Thyroid gland (tissue), 4 donors: ENCODE measurements at regions not wholly inside any gene's neighbourhood (a gene's known extent, or its start where the extent isn't known, plus 50 kb on each side); places are given as distances from the start of the nearest gene placed in this dataset.

Experiments used
- DNase-seq, 2 donors: peaks; one replicate each; pipeline ENCODE4 v3.0.0-alpha.2; 2019
- H3K27ac ChIP-seq, 3 donors: fragments of 200-600 bp; sonication (generic); 1 replicate in 2 of 3; 2 replicates in 1 of 3; pipeline ENCODE4 v1.5.1; 2016 to 2019; ENCODE audit warnings: mild to moderate bottlenecking in 1 of 3, moderate library complexity in 1 of 3
- H3K27me3 ChIP-seq: fragments of 200-600 bp; sonication (generic); one replicate; pipeline ENCODE4 v1.5.1; 2019
- H3K36me3 ChIP-seq, 2 donors: fragments of 200-600 bp; sonication (generic); one replicate each; pipeline ENCODE4 v1.5.1; 2016 to 2019
- H3K4me1 ChIP-seq, 2 donors: fragments of 200-600 bp; sonication (generic); one replicate each; pipeline ENCODE4 v1.5.1; 2017 to 2019
- H3K4me3 ChIP-seq, 3 donors: fragments of 200-600 bp; sonication (generic); replicated peaks in 1 of 3; 1 replicate in 2 of 3; 2 replicates in 1 of 3; pipeline ENCODE4 v1.5.1; 2016; ENCODE audit warnings: mild to moderate bottlenecking in 1 of 3
- H3K9me3 ChIP-seq: fragments of 200-600 bp; sonication (generic); one replicate; pipeline ENCODE4 v1.5.1; 2017
- POLR2A ChIP-seq, 2 donors: fragments of 450-650 bp; IDR thresholded peaks; one replicate each; pipeline ENCODE4 v1.6.1; 2017; ENCODE audit warnings: antibody characterized with exemption in 2 of 2, mild to moderate bottlenecking in 2 of 2, moderate library complexity in 1 of 2
- WGBS, 2 donors: methylation state at CpG; one replicate each; pipeline ENCODE4 v1.1.5; 2017; 5-methylcytosine and 5-hydroxymethylcytosine counted together
- intact Hi-C: fragments of 100-400 bp; cut with DNase I; formaldehyde crosslinking; loops from one replicate; pipeline ENCODE4 v1.15.1; 2023
- TF ChIP-seq, protein P1 (sequence below), 6 experiments: fragments of 200-600 bp in 3 of 6; fragments of 450-650 bp in 3 of 6; sonication (generic) in 3 of 6; IDR thresholded peaks; one replicate each; pipeline ENCODE4 v1.5.1; 2016 to 2019; ENCODE audit warnings: antibody characterized with exemption in 6 of 6, mild to moderate bottlenecking in 2 of 6, inconsistent platforms in 1 of 6, moderate library complexity in 1 of 6

DNA sequence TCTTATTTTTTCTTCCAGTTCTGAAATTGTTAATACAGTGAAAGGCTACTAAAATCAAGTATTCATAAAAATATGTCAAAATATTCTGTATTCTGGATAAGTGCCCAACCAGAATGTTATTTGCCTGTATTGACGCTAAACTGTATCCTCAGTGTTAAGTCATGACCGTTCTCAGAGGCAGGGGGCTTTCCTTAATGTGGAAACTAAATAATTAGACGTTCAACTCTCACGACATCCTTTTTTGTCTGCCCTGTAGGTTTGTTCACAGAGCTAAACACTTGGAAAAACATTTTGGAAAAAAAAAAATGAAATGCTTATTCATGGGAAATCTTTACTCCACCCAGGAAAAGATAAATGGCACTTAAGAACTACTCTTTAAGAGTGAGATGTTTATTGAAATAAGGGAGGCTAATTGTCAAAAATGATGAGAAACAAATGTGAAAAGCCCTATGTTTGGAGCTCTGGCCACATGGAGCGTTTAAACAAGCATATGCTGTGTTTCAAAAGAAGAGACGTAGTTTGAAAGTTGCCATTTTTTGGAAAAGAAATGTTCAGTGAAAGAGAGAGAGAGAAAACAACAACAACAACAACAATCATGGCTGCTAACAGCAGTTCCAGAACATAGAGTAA is 453.1 kb upstream of the MARCKS start:
- 79 to 89% methylated on average over 6 of the region's 6 CpGs for WGBS, 2 donors
- intact Hi-C loops, result no loop called here
- Histone ChIP-seq H3K4me3 (no peak overlapping the region), H3K9me3 (no peaks in the 10 kb centered on the region), H3K27me3 (no peaks in the 10 kb centered on the region), H3K27ac (no peak overlapping the region), H3K4me1 (no peaks in the 10 kb centered on the region), H3K36me3 (no peaks in the 10 kb centered on the region)
- DNase-seq, result no peak
- no peak for TF ChIP-seq POLR2A (IDR thresholded peaks at IDR 0.05)

DNA sequence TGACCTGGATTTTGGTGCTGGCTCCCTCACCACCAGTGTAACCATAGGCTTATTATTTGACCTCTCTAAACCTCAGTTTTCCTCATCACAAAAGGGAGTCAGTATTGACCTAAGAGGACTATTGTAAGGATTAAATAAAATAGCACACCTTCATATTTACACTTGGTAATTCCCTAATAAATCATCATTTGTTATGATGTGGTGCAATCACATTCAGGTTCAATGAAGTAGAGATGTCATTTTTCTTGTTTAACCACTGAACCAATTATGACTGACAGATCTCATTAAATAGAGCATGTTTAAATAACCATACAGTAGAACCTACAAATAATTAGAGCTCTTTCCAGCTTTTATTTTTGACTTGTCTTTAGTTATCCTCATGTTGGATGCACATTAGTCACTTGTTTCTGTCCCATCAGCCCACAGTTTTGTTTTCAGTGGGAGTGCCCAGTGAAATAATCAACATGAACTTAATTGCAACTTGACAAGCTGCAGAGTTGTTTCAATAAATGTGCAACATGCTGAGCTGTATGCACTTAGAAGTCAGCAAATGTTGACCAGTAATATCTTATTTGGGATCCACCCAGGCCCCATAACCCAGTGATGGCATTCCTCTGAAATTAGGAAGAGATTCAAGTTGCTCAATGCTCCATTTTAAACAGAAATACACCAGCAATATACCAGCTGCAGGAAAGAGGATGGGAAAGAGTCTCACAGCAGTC is 451.7 kb upstream of the MARCKS start:
- TF ChIP-seq POLR2A (IDR thresholded peaks at IDR 0.05), result no peak
- TF ChIP-seq, protein P1, sequence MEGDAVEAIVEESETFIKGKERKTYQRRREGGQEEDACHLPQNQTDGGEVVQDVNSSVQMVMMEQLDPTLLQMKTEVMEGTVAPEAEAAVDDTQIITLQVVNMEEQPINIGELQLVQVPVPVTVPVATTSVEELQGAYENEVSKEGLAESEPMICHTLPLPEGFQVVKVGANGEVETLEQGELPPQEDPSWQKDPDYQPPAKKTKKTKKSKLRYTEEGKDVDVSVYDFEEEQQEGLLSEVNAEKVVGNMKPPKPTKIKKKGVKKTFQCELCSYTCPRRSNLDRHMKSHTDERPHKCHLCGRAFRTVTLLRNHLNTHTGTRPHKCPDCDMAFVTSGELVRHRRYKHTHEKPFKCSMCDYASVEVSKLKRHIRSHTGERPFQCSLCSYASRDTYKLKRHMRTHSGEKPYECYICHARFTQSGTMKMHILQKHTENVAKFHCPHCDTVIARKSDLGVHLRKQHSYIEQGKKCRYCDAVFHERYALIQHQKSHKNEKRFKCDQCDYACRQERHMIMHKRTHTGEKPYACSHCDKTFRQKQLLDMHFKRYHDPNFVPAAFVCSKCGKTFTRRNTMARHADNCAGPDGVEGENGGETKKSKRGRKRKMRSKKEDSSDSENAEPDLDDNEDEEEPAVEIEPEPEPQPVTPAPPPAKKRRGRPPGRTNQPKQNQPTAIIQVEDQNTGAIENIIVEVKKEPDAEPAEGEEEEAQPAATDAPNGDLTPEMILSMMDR (IDR thresholded peaks at IDR 0.05), result no peak
- Histone ChIP-seq H3K4me1 (no peaks in the 10 kb centered on the region), H3K4me3 (no peak overlapping the region), H3K36me3 (no peaks in the 10 kb centered on the region), H3K27ac (no peak overlapping the region), H3K9me3 (no peaks in the 10 kb centered on the region), H3K27me3 (no peaks in the 10 kb centered on the region)
- no peak for DNase-seq
- intact Hi-C loops, result no loop called here

DNA sequence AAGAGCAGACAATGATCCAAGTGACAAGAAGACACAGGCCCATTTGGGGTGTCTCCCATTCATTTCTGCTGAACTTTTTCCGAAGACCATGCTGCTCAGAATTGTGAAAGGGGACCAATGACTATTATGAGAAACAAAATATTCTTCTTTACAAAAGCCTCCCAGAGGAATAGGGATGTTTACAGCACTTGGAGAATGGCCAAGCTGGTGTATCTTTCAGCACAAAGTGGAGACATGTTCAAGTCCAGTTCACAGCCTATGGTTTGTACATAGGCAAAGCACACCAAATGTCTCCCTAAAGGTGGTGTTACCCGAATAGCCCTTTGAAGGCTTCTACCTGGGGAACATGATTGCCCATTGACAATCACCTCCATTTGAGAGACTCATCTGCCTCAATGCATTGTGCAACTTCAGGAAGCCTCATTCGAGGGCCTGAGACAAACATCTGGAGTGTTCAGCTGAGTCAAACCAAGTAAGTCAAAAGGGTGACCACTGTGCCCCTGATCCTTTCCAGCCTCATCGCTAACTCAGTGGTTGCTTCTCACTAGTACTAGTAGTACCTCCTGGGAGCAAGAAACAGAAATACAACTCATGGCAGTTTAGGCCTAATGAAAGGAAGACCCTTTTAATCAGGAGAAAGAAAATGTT is 451.0 kb upstream of the MARCKS start:
- Histone ChIP-seq H3K36me3 (no peaks in the 10 kb centered on the region), H3K4me3 (no peak overlapping the region), H3K27ac (no peak overlapping the region), H3K9me3 (no peaks in the 10 kb centered on the region), H3K4me1 (no peaks in the 10 kb centered on the region), H3K27me3 (no peaks in the 10 kb centered on the region)
- WGBS, 2 donors, result 83 to 86% methylated on average over 4 of the region's 4 CpGs
- DNase-seq, result no peak
- intact Hi-C loops, result no loop called here
- TF ChIP-seq POLR2A (IDR thresholded peaks at IDR 0.05), result no peak
- TF ChIP-seq, protein P1 (IDR thresholded peaks at IDR 0.05), result no peak

DNA sequence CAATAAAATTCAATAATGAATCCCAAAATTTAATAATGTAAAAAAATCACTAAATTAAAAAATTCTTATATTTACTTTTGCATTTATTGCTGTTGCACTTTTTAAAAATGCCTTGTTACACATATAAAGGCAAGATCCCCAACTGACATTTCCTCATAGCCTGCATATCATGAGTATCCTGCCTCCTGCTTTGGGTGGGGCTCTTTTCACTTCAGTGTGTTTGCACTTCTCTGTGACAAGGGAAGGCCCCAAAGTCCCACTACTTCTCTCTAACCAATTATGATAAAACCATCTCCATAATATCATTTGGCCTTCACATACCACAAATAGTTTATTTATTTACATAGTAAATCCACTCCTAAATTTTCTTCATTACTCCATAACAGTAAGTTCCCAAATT is 446.1 kb upstream of the MARCKS start:
- H3K27me3 ChIP-seq, result no peaks in the 10 kb centered on the region
- no peaks in the 10 kb centered on the region for H3K4me1 ChIP-seq
- no peak for DNase-seq
- no peaks in the 10 kb centered on the region for H3K9me3 ChIP-seq
- H3K4me3 ChIP-seq, result no peak overlapping the region
- intact Hi-C loops, result no loop called here
- TF ChIP-seq POLR2A (IDR thresholded peaks at IDR 0.05), result no peak
- TF ChIP-seq, protein P1 (IDR thresholded peaks at IDR 0.05), result no peak
- no peak overlapping the region for H3K27ac ChIP-seq
- H3K36me3 ChIP-seq, result no peaks in the 10 kb centered on the region

DNA sequence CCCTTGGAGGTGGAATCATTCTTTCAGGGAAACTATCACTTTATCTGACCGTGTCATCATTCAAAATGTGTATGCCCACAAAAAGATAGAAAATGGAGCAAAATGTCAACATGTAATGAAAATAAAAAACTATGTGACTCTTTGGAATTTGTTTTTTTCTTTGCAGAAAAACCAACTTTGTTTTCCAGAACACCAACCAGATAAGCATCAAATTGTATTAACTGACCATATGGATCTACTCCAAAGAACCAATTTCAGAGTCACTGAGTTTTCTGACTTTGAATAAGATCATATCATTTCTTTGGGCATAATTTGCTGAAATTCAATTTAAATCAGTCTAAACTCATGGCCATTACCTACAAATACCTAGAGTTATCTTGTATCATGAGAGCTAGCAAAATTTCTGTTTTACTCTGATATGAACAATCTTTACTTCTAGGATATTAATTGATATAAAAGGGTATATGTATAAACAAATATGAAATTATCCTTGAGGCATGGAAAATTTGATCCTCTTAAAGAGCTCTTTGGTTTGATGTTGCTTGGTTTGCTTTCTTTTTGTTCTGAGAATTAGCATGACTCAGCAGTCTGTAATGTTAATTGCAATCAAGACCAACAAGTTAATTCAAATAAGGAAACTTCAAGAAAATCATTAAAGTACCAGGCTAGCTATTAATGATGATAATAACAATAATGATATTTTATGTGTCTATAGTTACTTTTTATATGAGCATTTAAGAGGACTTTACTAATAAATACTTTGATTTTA is 444.4 kb upstream of the MARCKS start:
- 93 to 95% methylated on average over 1 of the region's 1 CpG for WGBS, 2 donors
- intact Hi-C loops, result no loop called here
- Histone ChIP-seq H3K27ac (no peak overlapping the region), H3K27me3 (no peaks in the 10 kb centered on the region), H3K4me1 (no peaks in the 10 kb centered on the region), H3K4me3 (no peak overlapping the region), H3K9me3 (no peaks in the 10 kb centered on the region), H3K36me3 (no peaks in the 10 kb centered on the region)
- no peak for TF ChIP-seq POLR2A (IDR thresholded peaks at IDR 0.05)
- TF ChIP-seq, protein P1 (IDR thresholded peaks at IDR 0.05), result no peak
- DNase-seq, result no peak
